Bone marrow (tissue), 2 donors: ENCODE measurements at regions not wholly inside any gene's neighbourhood (a gene's known extent, or its start where the extent isn't known, plus 50 kb on each side); places are given as distances from the start of the nearest gene placed in this dataset.

Experiments
- DNase-seq, 2 donors: peaks; one replicate each; lab custom pipeline; 2025; lab: John Stamatoyannopoulos, UW

DNA sequence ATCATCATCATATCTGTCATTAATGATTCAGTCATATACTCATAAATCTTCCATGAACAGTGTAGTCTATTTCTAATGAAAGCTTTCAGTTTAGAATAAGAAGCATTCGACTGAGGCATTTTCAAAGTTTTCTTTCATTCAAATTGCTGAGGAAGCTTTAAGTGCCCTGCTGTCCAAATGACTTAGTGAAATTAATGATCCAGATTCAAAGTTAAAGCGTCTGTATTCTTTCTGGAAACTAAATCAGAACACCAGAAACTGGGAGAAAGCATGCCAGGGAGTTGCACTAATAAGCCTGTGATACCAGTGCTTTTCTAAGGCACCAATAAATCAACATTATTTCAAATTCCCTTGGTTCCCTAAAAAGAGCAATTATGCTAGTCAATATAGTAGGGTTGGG is 367.8 kb upstream of the ANO5 start:
- no peak for DNase-seq

DNA sequence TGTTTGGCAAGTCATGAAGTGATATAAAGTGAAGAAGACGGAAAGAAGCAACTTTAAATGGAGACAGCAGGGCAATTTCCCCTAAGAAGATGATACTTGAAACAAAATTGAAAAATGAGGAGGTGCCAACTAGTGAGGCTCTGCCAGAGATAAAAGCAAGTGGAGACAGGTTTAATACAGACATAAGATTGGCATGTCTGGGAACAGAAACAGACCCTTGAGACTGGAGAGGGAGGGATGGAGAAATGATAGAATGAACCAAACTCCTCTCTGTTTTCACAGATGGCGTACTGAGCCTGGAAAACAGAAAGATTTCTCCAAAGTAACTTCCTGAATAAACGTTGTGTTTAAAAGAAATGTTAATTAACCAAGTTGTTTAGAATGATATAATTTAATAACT is 354.5 kb upstream of the ANO5 start:
- no peak for DNase-seq

DNA sequence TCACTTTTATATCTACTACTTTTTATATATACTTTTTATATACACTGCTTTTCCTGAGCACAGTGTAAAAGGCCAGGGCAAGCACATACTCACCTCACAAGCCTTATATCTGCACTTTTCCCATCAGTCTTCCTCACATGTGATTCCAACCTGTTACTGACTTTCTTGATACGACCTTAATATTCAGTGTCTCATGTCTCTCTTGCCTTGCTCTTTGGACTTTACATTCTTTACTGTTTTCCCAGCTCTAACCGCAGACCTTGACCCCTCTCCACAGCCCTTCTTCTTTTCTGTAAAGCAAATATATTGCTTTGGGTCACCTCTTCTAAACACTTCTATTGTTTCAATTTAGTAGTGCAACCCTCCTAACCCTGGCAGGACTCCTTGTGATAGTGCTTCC is 353.1 kb upstream of the ANO5 start:
- no peak for DNase-seq

DNA sequence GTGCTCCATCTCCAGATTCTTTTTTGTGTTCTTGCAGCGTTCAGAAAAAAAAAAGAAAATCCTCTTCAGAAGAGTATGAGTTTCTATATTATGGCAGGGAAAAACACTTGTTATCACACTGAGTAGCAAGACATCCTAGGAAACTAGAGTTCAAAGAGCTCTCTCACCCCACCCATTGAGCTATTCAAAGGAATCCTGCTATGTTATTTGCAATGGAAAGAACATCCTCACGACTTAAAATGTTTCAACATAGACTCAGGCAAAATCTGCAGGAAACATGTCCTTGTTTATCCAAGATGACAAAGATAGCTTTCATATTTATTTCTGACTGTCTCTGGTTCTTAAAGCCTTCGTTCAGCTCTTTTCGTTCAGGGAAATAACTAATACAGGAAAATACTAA is 331.6 kb upstream of the ANO5 start:
- DNase-seq = no peak

DNA sequence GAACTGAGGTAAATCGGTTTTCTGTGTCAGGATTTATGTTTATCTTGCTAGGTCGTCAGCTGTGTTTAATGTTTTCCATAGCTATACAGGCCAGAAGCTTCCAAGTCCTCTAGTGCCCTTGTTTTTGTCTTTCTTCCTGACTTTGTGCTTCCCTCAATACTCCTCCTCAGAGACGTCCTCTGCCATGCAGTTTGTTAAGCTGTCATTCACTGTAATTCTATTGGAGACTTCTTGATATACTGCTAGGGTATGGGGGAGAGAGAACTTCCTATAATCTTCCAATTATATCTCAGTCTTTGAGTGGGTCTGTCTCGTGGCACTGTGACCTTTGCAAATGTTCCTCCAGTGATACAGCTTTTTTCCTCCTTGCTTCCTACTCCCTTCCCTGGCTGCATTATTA is 327.3 kb upstream of the ANO5 start:
- DNase-seq = no peak

DNA sequence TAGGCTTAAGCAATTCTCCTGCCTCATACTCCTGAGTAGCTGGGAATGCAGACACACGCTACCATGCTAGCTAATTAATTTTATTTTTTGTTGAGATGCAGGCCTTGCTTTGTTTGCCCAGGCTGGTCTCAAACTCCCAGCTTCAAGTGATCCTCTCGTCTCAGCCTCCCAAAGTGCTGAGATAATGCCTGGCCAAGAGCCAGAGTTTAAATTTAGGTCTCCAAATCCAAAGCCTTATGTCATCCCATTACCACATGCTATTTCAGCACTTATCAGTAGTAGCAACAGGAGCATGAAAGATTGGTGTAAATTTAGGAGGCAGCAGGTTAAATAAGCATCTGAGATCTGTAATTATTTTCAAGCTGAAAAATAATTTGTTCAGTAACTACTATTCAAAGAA is 326.1 kb upstream of the ANO5 start:
- no peak for DNase-seq

DNA sequence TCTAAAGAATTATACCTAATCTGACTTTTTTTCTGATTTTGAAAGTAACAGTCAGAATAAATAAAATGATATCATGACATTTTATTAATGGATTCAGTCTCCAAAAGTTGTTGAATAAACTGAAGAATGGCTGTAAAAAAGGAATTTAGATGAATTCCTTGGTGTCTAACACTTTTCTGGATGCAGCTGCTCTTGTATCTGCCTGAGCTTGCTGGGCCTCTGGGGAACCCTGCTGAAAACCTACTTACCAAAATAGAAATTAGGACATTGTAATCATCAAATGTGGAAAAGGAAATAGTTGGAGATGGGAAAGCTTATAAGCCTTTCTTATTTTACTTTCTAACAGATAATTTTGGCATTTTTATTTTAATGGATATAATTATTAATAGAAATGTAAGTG is 315.7 kb upstream of the ANO5 start:
- no peak for DNase-seq

DNA sequence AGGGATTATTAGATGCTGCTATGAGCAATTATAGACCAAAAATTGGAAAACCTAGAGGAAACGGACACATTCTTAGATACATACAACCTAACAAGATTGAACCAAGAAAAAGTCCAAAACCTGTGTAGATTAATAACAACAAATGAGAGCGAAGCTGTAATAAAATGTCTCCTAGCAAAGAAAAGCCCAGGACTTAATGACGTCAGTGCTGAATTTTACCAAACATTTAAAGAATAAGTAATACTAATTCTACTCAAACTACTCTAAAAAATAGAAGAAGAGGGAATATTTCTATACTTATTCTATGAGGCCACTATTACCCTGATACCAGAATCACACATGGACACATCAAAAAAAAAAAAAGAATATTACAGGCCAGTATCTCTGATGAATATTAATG is 309.5 kb upstream of the ANO5 start:
- no peak for DNase-seq

DNA sequence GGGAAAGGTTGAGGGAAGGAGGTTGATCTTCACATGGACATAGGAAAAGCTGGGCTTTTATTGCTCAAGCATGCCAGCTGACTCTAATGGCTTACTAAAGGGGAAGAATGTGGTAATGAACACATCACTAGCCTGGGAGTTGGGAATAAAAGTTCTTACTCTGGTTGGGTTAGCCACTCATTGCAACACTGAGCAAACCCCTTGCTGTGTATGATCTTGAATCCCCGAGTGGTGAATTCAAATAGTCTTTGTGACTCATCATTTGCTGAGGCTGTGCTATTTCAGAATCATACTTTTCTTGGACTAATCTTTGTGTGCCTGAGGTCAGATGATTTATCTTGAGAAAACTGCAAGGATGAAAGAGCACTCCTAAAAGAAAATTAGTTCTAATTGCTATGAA is 304.1 kb upstream of the ANO5 start:
- DNase-seq = no peak

DNA sequence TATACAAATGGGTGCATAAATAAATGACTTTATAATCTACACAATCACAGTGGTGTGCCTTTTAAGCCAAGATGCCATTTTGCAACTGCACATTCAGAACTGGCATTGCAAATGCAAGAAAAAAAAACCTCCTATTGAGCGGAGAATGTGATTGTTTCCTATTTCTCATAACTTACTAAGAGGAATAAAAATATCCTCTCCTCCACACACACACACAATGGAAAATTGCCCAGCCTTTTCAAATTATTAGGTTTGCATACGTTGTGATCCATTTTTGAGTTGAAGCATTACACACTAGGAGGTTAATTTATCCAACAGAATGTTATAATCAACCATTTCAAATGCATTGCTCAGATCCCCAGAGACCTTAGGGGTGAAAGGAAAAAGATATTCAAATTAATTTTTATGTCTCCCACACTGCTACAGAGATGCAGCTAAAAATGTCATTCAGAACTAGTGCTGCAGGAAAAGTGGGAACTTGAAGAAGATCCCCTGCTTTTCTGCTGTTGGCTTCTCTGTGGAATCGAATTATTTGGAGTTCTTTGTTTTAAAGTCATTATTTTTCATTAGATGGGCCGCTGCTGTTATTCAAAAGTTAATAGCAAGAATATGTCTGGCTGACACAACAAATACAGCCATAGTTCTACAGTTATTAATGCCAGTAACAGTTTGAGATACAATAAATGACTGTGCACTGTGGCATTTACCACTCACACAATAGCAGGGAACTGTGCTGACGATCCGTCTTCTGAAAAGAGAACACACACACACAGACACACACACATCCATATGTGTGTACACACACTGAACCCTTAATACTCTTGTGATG is 299.9 kb upstream of the ANO5 start:
- no peak for DNase-seq

DNA sequence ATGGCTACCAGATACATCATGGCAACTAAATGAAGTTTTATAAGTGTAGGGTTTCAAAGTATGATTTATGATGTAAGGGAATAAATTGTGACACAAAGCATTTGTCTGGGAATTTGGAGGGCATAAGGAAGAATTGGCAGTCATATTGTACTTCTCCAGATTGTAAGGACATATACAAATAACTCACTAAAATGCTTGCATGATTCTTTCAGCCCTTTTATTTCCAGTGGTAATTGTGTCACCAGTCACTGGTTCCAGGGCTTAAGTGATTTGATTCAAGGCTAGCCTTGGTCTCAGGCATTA is 299.4 kb upstream of the ANO5 start:
- no peak for DNase-seq

DNA sequence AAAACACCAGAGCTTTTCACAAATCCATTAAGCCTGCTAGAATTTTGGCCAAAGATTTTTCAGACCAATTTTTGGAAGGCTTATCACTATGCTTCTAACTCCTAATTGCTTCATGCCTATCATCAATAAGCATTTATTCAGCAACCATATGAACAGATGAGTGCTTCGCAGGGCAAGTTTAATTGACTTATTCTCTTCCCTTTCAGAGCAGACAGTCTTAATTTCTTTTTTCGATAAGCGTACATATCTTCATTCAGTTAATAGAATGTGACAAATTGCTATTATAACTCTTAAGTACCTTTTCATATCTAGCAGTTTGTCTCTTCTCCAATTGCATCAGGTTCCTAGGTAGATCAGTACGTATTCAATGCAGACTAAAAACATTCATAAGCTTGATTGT is 298.4 kb upstream of the ANO5 start:
- no peak for DNase-seq

DNA sequence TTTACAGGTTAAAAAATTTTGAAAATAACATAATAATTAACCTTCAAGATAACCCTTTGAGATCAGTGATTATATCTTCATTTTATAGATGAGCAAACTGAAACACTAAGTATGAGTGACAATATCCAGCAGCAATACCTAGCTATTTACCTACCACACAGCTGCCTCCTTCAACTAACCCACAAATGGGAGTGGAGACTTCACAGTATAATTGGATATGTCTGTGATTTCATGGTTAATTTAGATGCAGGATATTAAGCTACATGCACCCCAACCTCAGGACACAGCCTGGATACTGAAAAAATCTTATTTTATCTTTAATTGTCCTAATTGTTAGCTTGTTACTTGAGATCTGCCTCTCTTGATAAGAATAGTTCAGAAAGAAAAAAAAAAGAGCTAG is 297.2 kb upstream of the ANO5 start:
- DNase-seq = no peak

DNA sequence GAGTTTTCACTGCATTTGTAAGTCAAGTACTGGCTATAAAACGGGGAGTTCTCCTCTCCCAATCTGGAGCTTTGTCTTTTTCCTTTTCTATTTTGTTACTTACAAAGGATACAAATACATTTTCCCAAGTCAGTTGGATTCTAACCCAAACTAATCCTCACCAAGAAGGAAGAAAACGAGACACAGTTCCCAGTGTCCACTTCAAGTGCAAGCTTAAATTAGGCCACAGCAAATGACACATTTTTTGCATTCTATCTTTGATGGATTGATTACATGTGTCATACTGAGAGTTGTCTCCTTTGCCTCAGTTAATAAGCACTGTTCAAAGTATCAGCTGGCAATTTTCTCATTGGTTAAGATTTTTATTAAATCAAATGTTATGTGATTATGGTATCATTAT is 296.7 kb upstream of the ANO5 start:
- no peak for DNase-seq

DNA sequence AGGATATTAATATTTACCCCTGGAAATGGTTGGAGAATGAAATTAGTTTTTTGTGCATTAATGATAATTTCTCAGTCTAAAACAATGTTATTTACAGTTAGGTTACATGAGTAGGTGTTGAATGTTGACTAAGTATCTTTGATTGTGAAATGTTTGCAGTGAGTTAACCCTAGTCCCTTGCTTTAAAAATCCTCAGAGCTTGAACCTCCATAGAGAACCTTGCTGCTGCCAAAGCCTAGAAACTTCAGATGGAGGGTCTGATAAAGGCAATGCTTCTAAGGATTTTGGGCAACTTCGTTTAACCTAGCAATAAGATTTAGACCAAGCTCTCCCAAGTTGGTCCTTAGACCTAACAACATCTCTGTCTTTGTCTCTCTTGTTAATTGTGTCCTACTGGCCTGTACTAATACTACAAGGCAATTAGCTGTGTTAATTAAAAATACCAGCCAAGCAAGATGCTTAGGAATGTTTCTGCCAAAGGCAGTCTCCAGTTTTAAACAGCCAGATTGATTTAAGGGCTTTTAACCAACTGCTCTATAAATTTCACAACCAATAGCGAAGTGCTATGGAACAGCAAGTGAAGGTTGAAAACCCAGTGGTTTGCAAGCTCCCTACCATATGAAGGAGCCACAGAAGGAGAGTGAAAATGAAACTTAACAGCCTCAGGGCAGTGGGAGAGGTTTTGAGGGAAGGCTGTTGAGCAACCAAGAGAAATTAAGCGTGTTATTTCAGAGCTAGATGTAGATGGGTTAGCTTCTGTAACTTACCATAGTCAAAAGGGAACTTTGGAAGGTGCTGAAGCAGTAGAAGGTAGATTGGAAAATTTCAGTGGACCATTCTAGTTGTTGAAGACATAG is 295.9 kb upstream of the ANO5 start:
- no peak for DNase-seq

DNA sequence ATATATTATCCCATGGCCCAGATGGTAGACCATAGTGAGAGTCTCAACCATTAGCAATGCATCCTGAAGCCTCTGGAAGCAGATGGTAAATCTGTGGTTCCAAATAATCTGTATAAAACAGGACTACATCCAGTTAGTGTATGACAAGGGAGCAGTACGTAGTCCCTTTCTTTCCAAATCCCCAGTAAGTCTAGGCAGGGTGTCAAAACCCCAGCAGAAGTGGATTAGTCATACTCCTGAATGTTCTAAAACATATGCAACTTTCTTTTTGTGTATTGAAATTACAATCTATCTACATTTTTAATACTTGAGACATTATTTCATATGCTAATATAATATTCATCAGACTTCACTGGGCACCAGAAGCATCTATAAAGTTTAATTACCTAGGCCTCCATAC is 295.1 kb upstream of the ANO5 start:
- no peak for DNase-seq

DNA sequence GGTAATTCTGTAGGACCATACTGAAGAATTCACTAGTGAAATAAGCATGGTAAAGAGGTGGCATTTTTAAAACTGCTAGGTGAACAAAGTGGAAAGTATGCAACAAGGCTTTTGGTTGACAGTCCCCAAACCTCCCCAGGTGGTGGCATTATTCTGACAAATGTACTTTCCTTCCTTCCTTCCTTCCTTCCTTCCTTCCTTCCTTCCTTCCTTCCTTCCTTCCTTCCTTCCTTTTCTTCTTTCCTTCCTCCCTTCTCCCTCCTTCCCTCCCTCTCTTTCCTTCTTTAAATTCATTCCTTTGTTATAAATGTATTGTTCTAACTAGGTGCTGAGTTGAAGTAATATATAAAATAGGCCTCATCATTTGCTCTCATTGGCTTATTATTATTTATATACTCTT is 284.7 kb upstream of the ANO5 start:
- no peak for DNase-seq

DNA sequence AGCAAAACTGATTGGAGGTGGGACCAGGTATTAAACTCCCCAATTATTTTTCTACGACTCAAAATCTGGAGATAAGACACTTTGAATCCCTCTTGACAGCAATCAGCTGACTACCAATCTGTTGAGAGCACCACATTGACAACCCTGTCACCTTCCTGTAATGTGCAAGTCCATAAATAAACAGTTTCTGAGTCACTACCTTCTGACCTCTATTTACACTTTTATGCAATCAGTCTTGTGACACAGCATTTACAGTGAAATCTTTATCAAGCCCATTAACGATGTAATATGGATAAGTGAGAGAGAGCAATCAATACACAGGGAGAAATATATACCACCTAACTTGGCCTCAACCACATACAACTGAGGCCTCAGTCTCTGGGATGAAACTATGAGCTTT is 283.7 kb upstream of the ANO5 start:
- DNase-seq = no peak

DNA sequence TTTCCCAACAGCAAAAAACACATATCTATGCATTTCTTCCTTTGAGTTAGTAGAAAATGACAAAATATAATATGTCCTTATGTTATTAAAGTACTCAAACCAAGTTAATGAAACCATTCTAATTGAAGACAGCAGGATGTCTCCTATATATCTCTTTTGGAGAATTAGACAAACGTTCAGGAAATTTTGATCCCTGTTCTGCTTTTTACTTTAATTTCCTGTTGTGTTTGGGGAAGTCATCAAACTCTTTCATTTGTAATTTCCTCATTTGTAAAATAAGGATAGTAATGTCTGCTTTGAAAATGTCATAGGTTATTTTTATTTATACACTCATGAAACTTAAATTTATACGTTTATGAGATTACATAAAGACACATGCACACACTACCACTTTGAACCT is 281.8 kb upstream of the ANO5 start:
- DNase-seq = no peak

DNA sequence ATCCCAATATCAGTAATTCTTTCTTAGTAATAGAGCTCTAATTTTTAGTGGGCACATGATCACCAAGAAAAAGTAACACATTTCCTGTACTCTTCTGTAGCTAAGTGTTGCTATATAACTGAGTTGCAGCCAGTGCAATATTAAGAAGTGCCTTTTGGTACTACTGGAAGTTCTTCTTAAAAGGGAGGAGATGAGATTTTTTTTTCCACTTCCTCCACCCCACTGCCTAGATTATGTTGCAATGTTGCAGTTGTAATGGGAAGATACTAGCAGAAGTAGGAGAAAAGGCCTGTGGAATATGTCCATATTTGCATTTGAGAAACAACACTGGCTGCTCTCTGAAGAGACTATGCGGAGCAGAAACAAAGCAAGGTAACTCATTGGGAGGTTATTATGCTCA is 280.6 kb upstream of the ANO5 start:
- DNase-seq = no peak

DNA sequence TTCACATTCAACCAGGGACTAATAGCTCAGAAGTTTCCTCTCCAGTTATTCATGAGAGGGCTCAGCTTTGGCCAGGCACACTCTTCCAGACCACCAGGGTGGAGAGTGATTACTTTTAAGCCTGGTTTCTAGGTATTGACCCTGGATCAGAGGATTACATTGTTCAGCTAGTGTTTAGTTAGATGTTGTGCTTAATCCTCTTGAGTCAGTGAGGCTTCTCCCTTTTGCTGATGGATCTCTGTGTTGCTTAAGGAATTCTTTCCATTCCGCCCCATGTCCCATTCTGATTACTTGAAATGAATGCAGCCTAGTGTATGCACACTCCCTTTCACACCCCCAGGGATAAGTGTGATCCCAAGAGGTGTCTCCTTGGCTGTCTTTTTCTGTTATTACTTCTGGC is 271.7 kb upstream of the ANO5 start:
- DNase-seq = no peak

DNA sequence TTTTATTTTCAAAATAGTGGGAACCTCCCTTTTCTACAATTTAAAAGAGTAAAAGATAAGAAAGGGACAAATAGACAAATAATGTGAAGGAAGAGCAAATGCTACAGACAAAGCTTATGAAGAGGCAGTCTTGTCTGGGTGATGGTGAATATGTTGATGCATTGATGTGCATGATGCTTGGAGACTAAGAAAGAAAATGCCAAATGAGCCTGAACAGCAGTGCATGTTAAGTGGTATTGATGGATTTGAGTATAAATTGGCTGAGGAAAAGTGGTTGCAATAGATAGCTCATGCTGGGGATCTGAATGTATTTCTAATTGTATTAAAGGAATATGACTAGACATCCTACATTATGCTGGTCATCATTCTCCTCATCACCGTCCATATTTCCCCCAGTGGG is 268.6 kb upstream of the ANO5 start:
- no peak for DNase-seq

DNA sequence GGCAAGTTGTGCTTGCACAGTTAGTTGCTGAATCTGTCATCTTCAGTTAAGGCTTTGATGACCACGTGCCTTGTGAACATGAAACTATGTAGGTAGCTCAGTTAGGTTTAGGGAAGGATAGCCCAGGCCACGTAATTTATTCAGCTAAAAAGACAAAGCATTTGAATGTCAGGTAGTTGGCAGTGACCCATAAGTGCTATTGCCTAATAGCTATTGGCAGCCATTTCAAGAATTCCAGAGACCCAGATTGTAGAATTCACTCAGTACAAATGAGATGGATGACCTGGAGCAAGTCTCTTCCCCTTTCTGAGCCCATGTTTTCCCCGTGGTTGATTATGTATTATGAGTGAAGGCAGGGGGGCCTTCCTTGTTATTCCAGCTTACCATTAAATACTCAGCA is 265.3 kb upstream of the ANO5 start:
- DNase-seq = no peak

DNA sequence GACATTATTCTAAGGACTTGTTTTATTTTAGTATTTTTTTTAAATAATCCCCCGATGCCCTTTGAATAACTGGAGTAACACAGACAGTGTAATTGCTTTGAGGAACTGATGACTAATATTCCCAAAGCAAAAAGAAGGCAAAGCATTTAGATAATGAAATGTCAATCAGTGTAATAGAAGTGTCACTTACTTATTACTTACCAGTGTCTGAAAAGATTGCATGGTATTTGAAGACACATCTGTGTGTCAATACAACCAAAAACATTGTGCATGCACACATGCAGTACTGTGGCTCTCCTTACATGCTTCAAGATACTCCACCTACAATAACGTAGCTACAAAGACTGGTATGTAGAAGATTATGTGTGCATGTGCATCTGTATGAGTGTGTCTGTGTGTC is 264.0 kb upstream of the ANO5 start:
- DNase-seq = no peak
